SK-N-MC (cell line): ENCODE measurements at regions not wholly inside any gene's neighbourhood (a gene's known extent, or its start where the extent isn't known, plus 50 kb on each side); places are given as distances from the start of the nearest gene placed in this dataset.
"Not testable (repeated sequence)": the region's sequence is repeated elsewhere in the genome, so short reads cannot be mapped to it uniquely, and the experiment has no call there.

Source experiments
- EZH2 ChIP-seq: fragments of 200-600 bp; sonication (generic); IDR thresholded peaks from one replicate; pipeline ENCODE4 v1.6.1; 2017; ENCODE audit warnings: antibody characterized with exemption
- POLR2AphosphoS5 ChIP-seq: IDR thresholded peaks from 2 replicates; pipeline ENCODE4 v1.6.1; 2012; ENCODE audit warnings: mild to moderate bottlenecking, low read depth, low read length, borderline replicate concordance

GRCh38 chr5:71372601-71373000, 82.8 kb upstream of the BDP1 start:
- TF ChIP-seq EZH2, POLR2AphosphoS5: not testable (repeated sequence)
